Activated CD4-positive, alpha-beta T cell treated with anti-CD3 and anti-CD28 coated beads for 36 hours (primary cell): ENCODE measurements at regions not wholly inside any gene's neighbourhood (a gene's known extent, or its start where the extent isn't known, plus 50 kb on each side); places are given as distances from the start of the nearest gene placed in this dataset.

Experiments
- ATAC-seq: fragments of 200-7000 bp; cut with Tn5 transposase; one replicate; pipeline ENCODE4 v1.10.0; 2021; ENCODE audit warnings: mild to moderate bottlenecking, moderate library complexity
- CTCF ChIA-PET: fragments of 350-600 bp; sonication (Branson Sonifier 250); formaldehyde crosslinking; loops from one replicate; lab custom pipeline; 2021; ENCODE audit warnings: antibody characterized with exemption; lab: Charles Lee
- POLR2A ChIA-PET: fragments of 350-600 bp; sonication (Branson Sonifier 250); formaldehyde crosslinking; loops from one replicate; lab custom pipeline; 2021; ENCODE audit warnings: antibody characterized with exemption, inconsistent platforms; lab: Charles Lee
- DNase-seq: peaks from one replicate; pipeline ENCODE4 v3.0.0-alpha.2; 2020
- H3K27ac Mint-ChIP-seq: one replicate; pipeline ENCODE4 v1.8.0; 2021; ENCODE audit warnings: mixed read lengths
- H3K27me3 Mint-ChIP-seq: one replicate; pipeline ENCODE4 v1.8.0; 2021; ENCODE audit warnings: mixed read lengths
- H3K36me3 Mint-ChIP-seq: one replicate; pipeline ENCODE4 v1.8.0; 2021; ENCODE audit warnings: low read depth, mixed read lengths
- H3K4me1 Mint-ChIP-seq: one replicate; pipeline ENCODE4 v1.8.0; 2021; ENCODE audit warnings: mixed read lengths
- H3K4me3 Mint-ChIP-seq: one replicate; pipeline ENCODE4 v1.8.0; 2021; ENCODE audit warnings: mild to moderate bottlenecking, moderate library complexity, mixed read lengths
- H3K9me3 Mint-ChIP-seq: one replicate; pipeline ENCODE4 v1.8.0; 2021; ENCODE audit warnings: low read depth, mixed read lengths
- intact Hi-C, 2 experiments: fragments of 100-400 bp; cut with DNase I in 1 of 2; cut with micrococcal nuclease in 1 of 2; formaldehyde crosslinking; loops; one replicate each; pipeline versions ENCODE4 v1.14.2 to v1.15.1; 2022 to 2024; cut with DNase I, micrococcal nuclease

GRCh38 chr11:112630496-112630895, 330.7 kb upstream of the NCAM1 start:
- intact Hi-C loops: no loop called here
- Mint-ChIP-seq H3K9me3 (no peaks in the 10 kb centered on the region), H3K4me1 (peaks cover 6% of the 10 kb centered on the region), H3K27me3 (peaks cover 18% of the 10 kb centered on the region), H3K36me3 (no peaks in the 10 kb centered on the region), H3K27ac (no peak overlapping the region), H3K4me3 (no peak overlapping the region)
- ChIA-PET CTCF (no interaction called here), POLR2A (no interaction called here)
- DNase-seq (no peak), ATAC-seq (no peak)

- no peak overlapping the region for H3K4me3 Mint-ChIP-seq
- intact Hi-C loops: no loop called here
- H3K27me3 Mint-ChIP-seq: peaks cover 18% of the 10 kb centered on the region
- ChIA-PET CTCF (no interaction called here), POLR2A (no interaction called here)
- ATAC-seq: no peak
- no peak for DNase-seq
- H3K27ac Mint-ChIP-seq: no peak overlapping the region
- H3K9me3 Mint-ChIP-seq: no peaks in the 10 kb centered on the region
- H3K36me3 Mint-ChIP-seq: no peaks in the 10 kb centered on the region
- H3K4me1 Mint-ChIP-seq: peaks cover 6% of the 10 kb centered on the region
Measured at GRCh38 chr11:112631333-112631732, 329.9 kb upstream of the NCAM1 start.

GRCh38 chr11:112632866-112633505, 328.2 kb upstream of the NCAM1 start:
- Mint-ChIP-seq H3K4me3 (no peak overlapping the region), H3K27ac (no peak overlapping the region), H3K4me1 (no peaks in the 10 kb centered on the region), H3K36me3 (no peaks in the 10 kb centered on the region), H3K9me3 (no peaks in the 10 kb centered on the region), H3K27me3 (peaks cover 22% of the 10 kb centered on the region)
- intact Hi-C loops: no loop called here
- ATAC-seq (no peak), DNase-seq (no peak)
- ChIA-PET POLR2A (no interaction called here), CTCF (no interaction called here)

- H3K9me3 Mint-ChIP-seq: peaks cover 1% of the 10 kb centered on the region
- DNase-seq: no peak
- no peak for ATAC-seq
- H3K27ac Mint-ChIP-seq: no peak overlapping the region
- H3K4me1 Mint-ChIP-seq: no peaks in the 10 kb centered on the region
- ChIA-PET CTCF (interaction anchor here (0.5 to 0.7 kb wide), 2 partner anchors 45 to 182 kb away, joined by 3 read pairs; no protein-coding TSS in a partner anchor), POLR2A (no interaction called here)
- H3K27me3 Mint-ChIP-seq: peaks cover 21% of the 10 kb centered on the region
- H3K4me3 Mint-ChIP-seq: no peak overlapping the region
- no peaks in the 10 kb centered on the region for H3K36me3 Mint-ChIP-seq
- intact Hi-C loops: no loop called here
Measured at GRCh38 chr11:112634551-112634950, 326.7 kb upstream of the NCAM1 start.

GRCh38 chr11:112634995-112635737, 326.1 kb upstream of the NCAM1 start:
- Mint-ChIP-seq H3K9me3 (peaks cover 3% of the 10 kb centered on the region), H3K4me3 (no peak overlapping the region), H3K27ac (no peak overlapping the region), H3K27me3 (peaks cover 20% of the 10 kb centered on the region), H3K36me3 (no peaks in the 10 kb centered on the region), H3K4me1 (no peaks in the 10 kb centered on the region)
- DNase-seq: no peak
- POLR2A ChIA-PET: no interaction called here
- ATAC-seq: no peak
- intact Hi-C loops: no loop called here
- CTCF ChIA-PET: no interaction called here

- H3K36me3 Mint-ChIP-seq: no peaks in the 10 kb centered on the region
- no peaks in the 10 kb centered on the region for H3K4me1 Mint-ChIP-seq
- H3K27ac Mint-ChIP-seq: no peak overlapping the region
- peaks cover 8% of the 10 kb centered on the region for H3K9me3 Mint-ChIP-seq
- H3K27me3 Mint-ChIP-seq: peaks cover 20% of the 10 kb centered on the region
- H3K4me3 Mint-ChIP-seq: no peak overlapping the region
- ChIA-PET CTCF (no interaction called here), POLR2A (no interaction called here)
- DNase-seq (no peak), ATAC-seq (no peak)
- intact Hi-C loops: no loop called here
Measured at GRCh38 chr11:112637076-112637475, 324.1 kb upstream of the NCAM1 start.

GRCh38 chr11:112637876-112638275, 323.3 kb upstream of the NCAM1 start:
- ChIA-PET POLR2A (no interaction called here), CTCF (no interaction called here)
- Mint-ChIP-seq H3K4me1 (no peaks in the 10 kb centered on the region), H3K4me3 (no peak overlapping the region), H3K36me3 (no peaks in the 10 kb centered on the region), H3K27me3 (peaks cover 17% of the 10 kb centered on the region), H3K9me3 (peaks cover 11% of the 10 kb centered on the region), H3K27ac (no peak overlapping the region)
- DNase-seq (no peak), ATAC-seq (no peak)
- intact Hi-C loops: no loop called here

GRCh38 chr11:112639469-112639868, 321.8 kb upstream of the NCAM1 start:
- peaks cover 8% of the 10 kb centered on the region for H3K27me3 Mint-ChIP-seq
- no peak overlapping the region for H3K4me3 Mint-ChIP-seq
- no peak overlapping the region for H3K27ac Mint-ChIP-seq
- no peaks in the 10 kb centered on the region for H3K4me1 Mint-ChIP-seq
- DNase-seq: no peak
- no peak for ATAC-seq
- ChIA-PET POLR2A (no interaction called here), CTCF (no interaction called here)
- intact Hi-C loops: no loop called here
- peaks cover 11% of the 10 kb centered on the region for H3K9me3 Mint-ChIP-seq
- H3K36me3 Mint-ChIP-seq: no peaks in the 10 kb centered on the region

GRCh38 chr11:112643416-112643815, 317.8 kb upstream of the NCAM1 start:
- peaks cover 3% of the 10 kb centered on the region for H3K27me3 Mint-ChIP-seq

GRCh38 chr11:112644410-112645131, 316.6 kb upstream of the NCAM1 start:
- Mint-ChIP-seq H3K27me3 (peaks cover 2% of the 10 kb centered on the region), H3K4me1 (no peaks in the 10 kb centered on the region), H3K27ac (no peak overlapping the region), H3K36me3 (no peaks in the 10 kb centered on the region), H3K9me3 (peaks cover 10% of the 10 kb centered on the region), H3K4me3 (no peak overlapping the region)
- POLR2A ChIA-PET: no interaction called here
- DNase-seq (no peak), ATAC-seq (no peak)
- CTCF ChIA-PET: no interaction called here
- intact Hi-C loops: no loop called here

More at GRCh38 chr11:112643416-112643815, 317.8 kb upstream of the NCAM1 start:
- intact Hi-C loops: no loop called here
- no peaks in the 10 kb centered on the region for H3K4me1 Mint-ChIP-seq
- no peak overlapping the region for H3K4me3 Mint-ChIP-seq
- peaks cover 11% of the 10 kb centered on the region for H3K9me3 Mint-ChIP-seq
- H3K36me3 Mint-ChIP-seq: no peaks in the 10 kb centered on the region
- no peak overlapping the region for H3K27ac Mint-ChIP-seq
- POLR2A ChIA-PET: no interaction called here
- CTCF ChIA-PET: no interaction called here
- DNase-seq (no peak), ATAC-seq (no peak)

- ChIA-PET POLR2A (no interaction called here), CTCF (interaction anchor here (0.6 to 1.3 kb wide), 3 partner anchors 25 to 1688 kb away, joined by 3 to 4 read pairs (median 3); no protein-coding TSS in a partner anchor)
- Mint-ChIP-seq H3K9me3 (no peaks in the 10 kb centered on the region), H3K36me3 (no peaks in the 10 kb centered on the region), H3K27ac (no peak overlapping the region), H3K4me1 (no peaks in the 10 kb centered on the region), H3K4me3 (no peak overlapping the region), H3K27me3 (peaks cover 2% of the 10 kb centered on the region)
- ATAC-seq: no peak
- intact Hi-C loops: no loop called here
- DNase-seq: no peak
Measured at GRCh38 chr11:112649856-112650255, 311.4 kb upstream of the NCAM1 start.
